K562 (cell line): ENCODE measurements at regions not wholly inside any gene's neighbourhood (a gene's known extent, or its start where the extent isn't known, plus 50 kb on each side); places are given as distances from the start of the nearest gene placed in this dataset.

ENCODE experiments used
- ATAC-seq: fragments of 200-7000 bp; cut with Tn5 transposase; 3 replicates; pipeline ENCODE4 v1.9.1; 2020; ENCODE audit warnings: moderate library complexity
- BruUV-seq: library from RNA; stranded (reverse); fragments of 400-500 nt; replicated peaks from 2 replicates; lab custom pipeline; 2021; lab: Mats Ljungman, UMichigan
- CTCF ChIA-PET: fragments of 300-600 bp; formaldehyde crosslinking; extraction: SDS; loops from one replicate; lab custom pipeline; 2021; ENCODE audit warnings: low intra/inter-chr PET ratio; lab: Yijun Ruan, JAX
- POLR2A ChIA-PET: fragments of 300-600, 350-650 bp; sonication (Branson Sonifier 250); formaldehyde crosslinking; extraction: SDS; loops from one replicate; lab custom pipeline; 2021; ENCODE audit warnings: antibody characterized with exemption, inconsistent platforms; lab: Yijun Ruan, JAX
- DNase-seq, 4 experiments: peaks; one replicate each; pipeline versions ENCODE4 v3.0.0 to v3.0.0-alpha.2; 2011 to 2018; ENCODE audit warnings: low spot score in 3 of 4, mixed read lengths in 3 of 4; ENCODE audit errors: extremely low read depth in 1 of 4
- FAIRE-seq: peaks from 2 replicates; lab custom pipeline; 2011; peaks lifted over from hg19 to GRCh38; lab: Jason Lieb, UNC
- H2AFZ ChIP-seq: 2 replicates; pipeline ENCODE4 v1.6.0; 2011; ENCODE audit warnings: low read depth, low read length, control low read depth, inconsistent platforms
- H3K27ac ChIP-seq: fragments of 200-600 bp; 3 replicates; pipeline ENCODE4 v1.8.0; 2011; ENCODE audit warnings: low read depth, mild to moderate bottlenecking, control low read depth, inconsistent platforms, low read length, moderate library complexity, mixed read lengths; ENCODE audit errors: extremely low read depth
- H3K27me3 ChIP-seq, 2 experiments: fragments of 300-600 bp in 1 of 2; 2 replicates in 1 of 2; 3 replicates in 1 of 2; pipeline versions ENCODE4 v1.6.0 to v1.8.0; 2011; ENCODE audit warnings: inconsistent platforms in 2 of 2, low read length in 2 of 2, mild to moderate bottlenecking in 1 of 2, mixed read lengths in 1 of 2, moderate library complexity in 1 of 2; ENCODE audit not compliant: control insufficient read depth in 2 of 2, insufficient read depth in 2 of 2
- H3K36me3 ChIP-seq: fragments of 300-600 bp; 3 replicates; pipeline ENCODE4 v1.8.0; 2011; ENCODE audit warnings: mild to moderate bottlenecking, low read length, inconsistent platforms; ENCODE audit not compliant: control insufficient read depth, insufficient read depth
- H3K4me1 ChIP-seq, 2 experiments: fragments of 200-600 bp in 1 of 2; replicated peaks in 1 of 2; 2 replicates in 1 of 2; 3 replicates in 1 of 2; pipeline versions ENCODE4 v1.5.1 to v1.8.0; 2011; ENCODE audit warnings: inconsistent platforms in 2 of 2, low read length in 2 of 2, mild to moderate bottlenecking in 1 of 2, mixed read lengths in 1 of 2, moderate library complexity in 1 of 2; ENCODE audit not compliant: control insufficient read depth in 2 of 2, insufficient read depth in 2 of 2
- H3K4me2 ChIP-seq: 2 replicates; pipeline ENCODE4 v1.6.1; 2011; ENCODE audit warnings: low read length, control low read depth, inconsistent platforms, mixed read lengths; ENCODE audit not compliant: insufficient read depth
- H3K4me3 ChIP-seq: fragments of 200-600 bp; sonication (generic), shearing (Covaris generic); 2 replicates; pipeline ENCODE4 v1.5.1; 2016; ENCODE audit warnings: control low read depth, inconsistent platforms
- H3K79me2 ChIP-seq: fragments of 200-600 bp; 3 replicates; pipeline ENCODE4 v1.8.0; 2011; ENCODE audit warnings: low read length, inconsistent platforms; ENCODE audit not compliant: control insufficient read depth, insufficient read depth
- H3K9ac ChIP-seq, 2 experiments: 2 replicates each; pipeline versions ENCODE4 v1.6.0 to v1.6.1; 2011; ENCODE audit warnings: low read depth in 2 of 2, low read length in 2 of 2, control low read depth in 1 of 2, inconsistent platforms in 1 of 2, mild to moderate bottlenecking in 1 of 2, mixed read lengths in 1 of 2; ENCODE audit not compliant: insufficient read depth in 1 of 2
- H3K9me1 ChIP-seq: one replicate; pipeline ENCODE4 v1.6.0; 2011; ENCODE audit warnings: inconsistent platforms, mild to moderate bottlenecking, low read length, moderate library complexity; ENCODE audit not compliant: control insufficient read depth, insufficient read depth
- H3K9me3 ChIP-seq: replicated peaks from 2 replicates; pipeline ENCODE4 v1.5.1; 2011; ENCODE audit warnings: low read depth, low read length, inconsistent platforms; ENCODE audit not compliant: control insufficient read depth, insufficient read depth
- H4K20me1 ChIP-seq: replicated peaks from 2 replicates; pipeline ENCODE4 v1.6.1; 2011; ENCODE audit warnings: low read length, inconsistent platforms, mixed read lengths; ENCODE audit not compliant: control insufficient read depth, insufficient read depth
- EGR1 ChIP-seq: fragments of 450-650 bp; conservative IDR thresholded peaks from 2 replicates; pipeline ENCODE4 v1.6.1; 2017; ENCODE audit warnings: mild to moderate bottlenecking
- HLTF ChIP-seq: fragments of 450-650 bp; IDR thresholded peaks from 2 replicates; pipeline ENCODE4 v1.6.1; 2016
- HMG20A ChIP-seq: fragments of 450-650 bp; formaldehyde crosslinking; conservative IDR thresholded peaks from 2 replicates; pipeline ENCODE4 v1.4.0; 2020; ENCODE audit warnings: mild to moderate bottlenecking, mixed read lengths
- LCOR ChIP-seq: sonication (generic); formaldehyde crosslinking; IDR thresholded peaks from 2 replicates; pipeline ENCODE4 v1.8.0; 2022; ENCODE audit warnings: mild to moderate bottlenecking, missing genetic modification reagents
- PHF21A ChIP-seq: fragments of 450-650 bp; IDR thresholded peaks from 2 replicates; pipeline ENCODE4 v1.6.1; 2017; ENCODE audit warnings: low read depth, borderline replicate concordance
- WGBS: fragments of 100-300 bp; shearing (Covaris generic); methylation state at CpG from one replicate; pipeline ENCODE4 v1.1.6; 2016; ENCODE audit warnings: low coverage, mixed read lengths; ENCODE audit not compliant: insufficient coverage; ENCODE audit errors: missing lambda C conversion rate; 5-methylcytosine and 5-hydroxymethylcytosine counted together
- in situ Hi-C: fragments of 300-500 bp; cut with MboI; formaldehyde crosslinking; loops from 4 replicates; pipeline ENCODE4 v1.15.0; 2018; ENCODE audit warnings: inconsistent platforms, mixed read lengths
- intact Hi-C: fragments of 100-400 bp; cut with micrococcal nuclease; formaldehyde crosslinking; loops from 2 replicates; pipeline ENCODE4 v1.14.2; 2022
- TF ChIP-seq, protein P1 (sequence below), 2 experiments: IDR thresholded peaks; 2 replicates each; pipeline ENCODE4 v1.6.1; 2012; ENCODE audit warnings: improper control_type of control experiment in 2 of 2, low read depth in 2 of 2, low read length in 2 of 2, borderline replicate concordance in 1 of 2
- TF ChIP-seq, protein P2 (sequence below): fragments of 250-450 bp; sonication (Bioruptor Pico); IDR thresholded peaks from 2 replicates; pipeline ENCODE4 v1.9.0; 2021; ENCODE audit warnings: mild to moderate bottlenecking

DNA sequence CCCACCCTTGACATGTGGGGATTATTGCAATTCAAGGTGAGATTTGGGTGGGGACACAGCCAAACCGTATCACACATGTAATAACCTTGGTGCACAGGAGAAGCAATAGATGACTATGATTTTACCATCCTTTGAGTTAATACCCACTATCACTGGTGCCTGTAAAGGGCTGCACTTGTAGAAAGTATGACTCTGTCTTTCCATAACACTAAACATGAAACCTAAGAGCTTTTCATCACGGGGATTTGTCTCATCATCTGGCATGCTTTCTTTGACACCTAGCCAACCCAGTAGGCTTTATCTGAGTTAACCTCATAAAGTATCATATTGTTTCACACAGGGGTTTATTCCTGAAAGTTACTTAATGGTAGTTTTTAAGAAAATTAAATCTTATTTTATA, 188.9 kb upstream of the TNC start:
- Histone ChIP-seq H3K36me3 (no peaks in the 10 kb centered on the region), H3K9me3 (peaks cover 2% of the 10 kb centered on the region; the same call in 1 of the 2 replicates), H3K4me2 (no peak overlapping the region), H2AFZ (no peak overlapping the region), H3K9ac (no peak overlapping the region), H3K79me2 (no peaks in the 10 kb centered on the region), H3K27me3 (no peaks in the 10 kb centered on the region), H3K27ac (no peak overlapping the region), H4K20me1 (no peaks in the 10 kb centered on the region), H3K9me1 (no peaks in the 10 kb centered on the region), H3K4me1 (no peaks in the 10 kb centered on the region), H3K4me3 (no peak overlapping the region)
- TF ChIP-seq, protein P1, sequence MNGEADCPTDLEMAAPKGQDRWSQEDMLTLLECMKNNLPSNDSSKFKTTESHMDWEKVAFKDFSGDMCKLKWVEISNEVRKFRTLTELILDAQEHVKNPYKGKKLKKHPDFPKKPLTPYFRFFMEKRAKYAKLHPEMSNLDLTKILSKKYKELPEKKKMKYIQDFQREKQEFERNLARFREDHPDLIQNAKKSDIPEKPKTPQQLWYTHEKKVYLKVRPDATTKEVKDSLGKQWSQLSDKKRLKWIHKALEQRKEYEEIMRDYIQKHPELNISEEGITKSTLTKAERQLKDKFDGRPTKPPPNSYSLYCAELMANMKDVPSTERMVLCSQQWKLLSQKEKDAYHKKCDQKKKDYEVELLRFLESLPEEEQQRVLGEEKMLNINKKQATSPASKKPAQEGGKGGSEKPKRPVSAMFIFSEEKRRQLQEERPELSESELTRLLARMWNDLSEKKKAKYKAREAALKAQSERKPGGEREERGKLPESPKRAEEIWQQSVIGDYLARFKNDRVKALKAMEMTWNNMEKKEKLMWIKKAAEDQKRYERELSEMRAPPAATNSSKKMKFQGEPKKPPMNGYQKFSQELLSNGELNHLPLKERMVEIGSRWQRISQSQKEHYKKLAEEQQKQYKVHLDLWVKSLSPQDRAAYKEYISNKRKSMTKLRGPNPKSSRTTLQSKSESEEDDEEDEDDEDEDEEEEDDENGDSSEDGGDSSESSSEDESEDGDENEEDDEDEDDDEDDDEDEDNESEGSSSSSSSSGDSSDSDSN (IDR thresholded peaks at IDR 0.05; ENCODE audit: borderline replicate concordance in 1 of 2, low read depth in 2 of 2, low read length in 2 of 2) = no peak
- TF ChIP-seq HLTF = no peak
- no peak for TF ChIP-seq HMG20A (CRISPR knock-in tag)
- TF ChIP-seq, protein P2, sequence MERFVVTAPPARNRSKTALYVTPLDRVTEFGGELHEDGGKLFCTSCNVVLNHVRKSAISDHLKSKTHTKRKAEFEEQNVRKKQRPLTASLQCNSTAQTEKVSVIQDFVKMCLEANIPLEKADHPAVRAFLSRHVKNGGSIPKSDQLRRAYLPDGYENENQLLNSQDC (CRISPR knock-in tag) = no peak
- no peak for TF ChIP-seq EGR1
- no peak for TF ChIP-seq LCOR (CRISPR knock-in tag)
- no peak for TF ChIP-seq PHF21A
- WGBS = 0% methylated on average over 2 of the region's 2 CpGs
- DNase-seq (no peak), ATAC-seq (no peak), FAIRE-seq (no peak)
- intact Hi-C loops = no loop called here
- in situ Hi-C loops = no loop called here
- CTCF ChIA-PET = no interaction called here
- POLR2A ChIA-PET = no interaction called here
- no TSS peak for BruUV-seq
